ENCODE measurements at regions not wholly inside any gene's neighbourhood (a gene's known extent, or its start where the extent isn't known, plus 50 kb on each side); places are given as distances from the start of the nearest gene placed in this dataset.

DNA sequence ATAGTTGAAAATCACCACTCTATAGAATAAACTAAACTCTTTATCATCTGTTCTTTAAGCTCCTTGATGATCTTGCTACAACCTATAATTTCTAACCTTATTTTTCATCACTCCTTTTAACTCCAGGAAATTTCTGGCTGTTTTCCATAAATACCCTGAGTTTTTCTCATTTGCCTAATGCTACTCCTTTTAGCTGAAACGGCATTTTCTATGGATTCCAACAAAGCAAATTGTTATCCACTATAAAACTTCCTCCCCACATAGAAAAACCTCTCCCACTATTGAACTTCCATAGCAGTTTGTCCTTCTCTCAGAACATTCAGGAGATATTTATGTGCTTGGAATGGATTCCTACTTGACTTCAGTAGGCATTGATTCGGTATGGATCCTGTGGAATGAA, 122.8 kb downstream of the SLC41A2 start:
- Histone ChIP-seq H2AFZ (no peak overlapping the region), H4K20me1 (replicated peaks; ENCODE audit: insufficient read depth) (no peaks in the 10 kb centered on the region), H3K27me3 (ENCODE audit: insufficient read depth) (no peaks in the 10 kb centered on the region), H3K4me1 (ENCODE audit: insufficient read depth) (no peaks in the 10 kb centered on the region), H3K4me2 (no peak overlapping the region), H3K4me3 (no peak overlapping the region), H3K9me2 (ENCODE audit: insufficient read depth) (no peaks in the 10 kb centered on the region), H3F3A (replicated peaks; ENCODE audit: low read depth) (no peaks in the 10 kb centered on the region), H3K79me2 (replicated peaks; ENCODE audit: insufficient read depth) (no peaks in the 10 kb centered on the region), H3K27ac (ENCODE audit: low read depth) (no peak overlapping the region), H3K36me3 (ENCODE audit: insufficient read depth) (no peaks in the 10 kb centered on the region)
- no peak overlapping the region for H3K27ac Mint-ChIP-seq
- no peaks in the 10 kb centered on the region for H3K36me3 Mint-ChIP-seq (ENCODE audit: low read depth)
- DNase-seq (ENCODE audit: low spot score) (no peak), ATAC-seq (no peak)
- no peaks in the 10 kb centered on the region for H3K4me1 Mint-ChIP-seq
- H3K27me3 Mint-ChIP-seq (ENCODE audit: insufficient read depth, low read depth, poor library complexity), result no peaks in the 10 kb centered on the region
- no peak overlapping the region for H3K4me3 Mint-ChIP-seq
- H3K9me3 Mint-ChIP-seq, result no peaks in the 10 kb centered on the region
- TF ChIP-seq, protein P1, sequence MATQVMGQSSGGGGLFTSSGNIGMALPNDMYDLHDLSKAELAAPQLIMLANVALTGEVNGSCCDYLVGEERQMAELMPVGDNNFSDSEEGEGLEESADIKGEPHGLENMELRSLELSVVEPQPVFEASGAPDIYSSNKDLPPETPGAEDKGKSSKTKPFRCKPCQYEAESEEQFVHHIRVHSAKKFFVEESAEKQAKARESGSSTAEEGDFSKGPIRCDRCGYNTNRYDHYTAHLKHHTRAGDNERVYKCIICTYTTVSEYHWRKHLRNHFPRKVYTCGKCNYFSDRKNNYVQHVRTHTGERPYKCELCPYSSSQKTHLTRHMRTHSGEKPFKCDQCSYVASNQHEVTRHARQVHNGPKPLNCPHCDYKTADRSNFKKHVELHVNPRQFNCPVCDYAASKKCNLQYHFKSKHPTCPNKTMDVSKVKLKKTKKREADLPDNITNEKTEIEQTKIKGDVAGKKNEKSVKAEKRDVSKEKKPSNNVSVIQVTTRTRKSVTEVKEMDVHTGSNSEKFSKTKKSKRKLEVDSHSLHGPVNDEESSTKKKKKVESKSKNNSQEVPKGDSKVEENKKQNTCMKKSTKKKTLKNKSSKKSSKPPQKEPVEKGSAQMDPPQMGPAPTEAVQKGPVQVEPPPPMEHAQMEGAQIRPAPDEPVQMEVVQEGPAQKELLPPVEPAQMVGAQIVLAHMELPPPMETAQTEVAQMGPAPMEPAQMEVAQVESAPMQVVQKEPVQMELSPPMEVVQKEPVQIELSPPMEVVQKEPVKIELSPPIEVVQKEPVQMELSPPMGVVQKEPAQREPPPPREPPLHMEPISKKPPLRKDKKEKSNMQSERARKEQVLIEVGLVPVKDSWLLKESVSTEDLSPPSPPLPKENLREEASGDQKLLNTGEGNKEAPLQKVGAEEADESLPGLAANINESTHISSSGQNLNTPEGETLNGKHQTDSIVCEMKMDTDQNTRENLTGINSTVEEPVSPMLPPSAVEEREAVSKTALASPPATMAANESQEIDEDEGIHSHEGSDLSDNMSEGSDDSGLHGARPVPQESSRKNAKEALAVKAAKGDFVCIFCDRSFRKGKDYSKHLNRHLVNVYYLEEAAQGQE (IDR thresholded peaks at IDR 0.05; ENCODE audit: unreplicated experiment), result no peak
- no peak for TF ChIP-seq ZNF331 (CRISPR knock-in tag; IDR thresholded peaks at IDR 0.05; ENCODE audit: low read depth)
- TF ChIP-seq, protein P2, sequence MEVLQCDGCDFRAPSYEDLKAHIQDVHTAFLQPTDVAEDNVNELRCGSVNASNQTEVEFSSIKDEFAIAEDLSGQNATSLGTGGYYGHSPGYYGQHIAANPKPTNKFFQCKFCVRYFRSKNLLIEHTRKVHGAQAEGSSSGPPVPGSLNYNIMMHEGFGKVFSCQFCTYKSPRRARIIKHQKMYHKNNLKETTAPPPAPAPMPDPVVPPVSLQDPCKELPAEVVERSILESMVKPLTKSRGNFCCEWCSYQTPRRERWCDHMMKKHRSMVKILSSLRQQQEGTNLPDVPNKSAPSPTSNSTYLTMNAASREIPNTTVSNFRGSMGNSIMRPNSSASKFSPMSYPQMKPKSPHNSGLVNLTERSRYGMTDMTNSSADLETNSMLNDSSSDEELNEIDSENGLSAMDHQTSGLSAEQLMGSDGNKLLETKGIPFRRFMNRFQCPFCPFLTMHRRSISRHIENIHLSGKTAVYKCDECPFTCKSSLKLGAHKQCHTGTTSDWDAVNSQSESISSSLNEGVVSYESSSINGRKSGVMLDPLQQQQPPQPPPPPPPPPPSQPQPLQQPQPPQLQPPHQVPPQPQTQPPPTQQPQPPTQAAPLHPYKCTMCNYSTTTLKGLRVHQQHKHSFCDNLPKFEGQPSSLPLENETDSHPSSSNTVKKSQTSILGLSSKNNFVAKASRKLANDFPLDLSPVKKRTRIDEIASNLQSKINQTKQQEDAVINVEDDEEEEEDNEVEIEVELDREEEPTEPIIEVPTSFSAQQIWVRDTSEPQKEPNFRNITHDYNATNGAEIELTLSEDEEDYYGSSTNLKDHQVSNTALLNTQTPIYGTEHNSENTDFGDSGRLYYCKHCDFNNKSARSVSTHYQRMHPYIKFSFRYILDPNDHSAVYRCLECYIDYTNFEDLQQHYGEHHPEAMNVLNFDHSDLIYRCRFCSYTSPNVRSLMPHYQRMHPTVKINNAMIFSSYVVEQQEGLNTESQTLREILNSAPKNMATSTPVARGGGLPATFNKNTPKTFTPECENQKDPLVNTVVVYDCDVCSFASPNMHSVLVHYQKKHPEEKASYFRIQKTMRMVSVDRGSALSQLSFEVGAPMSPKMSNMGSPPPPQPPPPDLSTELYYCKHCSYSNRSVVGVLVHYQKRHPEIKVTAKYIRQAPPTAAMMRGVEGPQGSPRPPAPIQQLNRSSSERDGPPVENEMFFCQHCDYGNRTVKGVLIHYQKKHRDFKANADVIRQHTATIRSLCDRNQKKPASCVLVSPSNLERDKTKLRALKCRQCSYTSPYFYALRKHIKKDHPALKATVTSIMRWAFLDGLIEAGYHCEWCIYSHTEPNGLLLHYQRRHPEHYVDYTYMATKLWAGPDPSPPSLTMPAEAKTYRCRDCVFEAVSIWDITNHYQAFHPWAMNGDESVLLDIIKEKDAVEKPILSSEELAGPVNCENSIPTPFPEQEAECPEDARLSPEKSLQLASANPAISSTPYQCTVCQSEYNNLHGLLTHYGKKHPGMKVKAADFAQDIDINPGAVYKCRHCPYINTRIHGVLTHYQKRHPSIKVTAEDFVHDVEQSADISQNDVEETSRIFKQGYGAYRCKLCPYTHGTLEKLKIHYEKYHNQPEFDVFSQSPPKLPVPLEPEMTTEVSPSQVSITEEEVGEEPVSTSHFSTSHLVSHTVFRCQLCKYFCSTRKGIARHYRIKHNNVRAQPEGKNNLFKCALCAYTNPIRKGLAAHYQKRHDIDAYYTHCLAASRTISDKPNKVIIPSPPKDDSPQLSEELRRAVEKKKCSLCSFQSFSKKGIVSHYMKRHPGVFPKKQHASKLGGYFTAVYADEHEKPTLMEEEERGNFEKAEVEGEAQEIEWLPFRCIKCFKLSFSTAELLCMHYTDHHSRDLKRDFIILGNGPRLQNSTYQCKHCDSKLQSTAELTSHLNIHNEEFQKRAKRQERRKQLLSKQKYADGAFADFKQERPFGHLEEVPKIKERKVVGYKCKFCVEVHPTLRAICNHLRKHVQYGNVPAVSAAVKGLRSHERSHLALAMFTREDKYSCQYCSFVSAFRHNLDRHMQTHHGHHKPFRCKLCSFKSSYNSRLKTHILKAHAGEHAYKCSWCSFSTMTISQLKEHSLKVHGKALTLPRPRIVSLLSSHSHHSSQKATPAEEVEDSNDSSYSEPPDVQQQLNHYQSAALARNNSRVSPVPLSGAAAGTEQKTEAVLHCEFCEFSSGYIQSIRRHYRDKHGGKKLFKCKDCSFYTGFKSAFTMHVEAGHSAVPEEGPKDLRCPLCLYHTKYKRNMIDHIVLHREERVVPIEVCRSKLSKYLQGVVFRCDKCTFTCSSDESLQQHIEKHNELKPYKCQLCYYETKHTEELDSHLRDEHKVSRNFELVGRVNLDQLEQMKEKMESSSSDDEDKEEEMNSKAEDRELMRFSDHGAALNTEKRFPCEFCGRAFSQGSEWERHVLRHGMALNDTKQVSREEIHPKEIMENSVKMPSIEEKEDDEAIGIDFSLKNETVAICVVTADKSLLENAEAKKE (CRISPR knock-in tag; IDR thresholded peaks at IDR 0.05), result no peak
- no peak for TF ChIP-seq EZH2phosphoT487 (IDR thresholded peaks at IDR 0.05; ENCODE audit: unreplicated experiment)
- no peak for TF ChIP-seq POLR2AphosphoS5 (IDR thresholded peaks at IDR 0.05; ENCODE audit: low read depth)
- no peak for TF ChIP-seq STAT1 (IDR thresholded peaks at IDR 0.05; ENCODE audit: unreplicated experiment)
- no peak for TF ChIP-seq JUNB (IDR thresholded peaks at IDR 0.05; ENCODE audit: unreplicated experiment)
- TF ChIP-seq, protein P3, sequence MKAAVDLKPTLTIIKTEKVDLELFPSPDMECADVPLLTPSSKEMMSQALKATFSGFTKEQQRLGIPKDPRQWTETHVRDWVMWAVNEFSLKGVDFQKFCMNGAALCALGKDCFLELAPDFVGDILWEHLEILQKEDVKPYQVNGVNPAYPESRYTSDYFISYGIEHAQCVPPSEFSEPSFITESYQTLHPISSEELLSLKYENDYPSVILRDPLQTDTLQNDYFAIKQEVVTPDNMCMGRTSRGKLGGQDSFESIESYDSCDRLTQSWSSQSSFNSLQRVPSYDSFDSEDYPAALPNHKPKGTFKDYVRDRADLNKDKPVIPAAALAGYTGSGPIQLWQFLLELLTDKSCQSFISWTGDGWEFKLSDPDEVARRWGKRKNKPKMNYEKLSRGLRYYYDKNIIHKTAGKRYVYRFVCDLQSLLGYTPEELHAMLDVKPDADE (IDR thresholded peaks at IDR 0.05), result no peak

Data from GM23338 (cell line).